SU-DHL-6 (cell line): ENCODE measurements at regions not wholly inside any gene's neighbourhood (a gene's known extent, or its start where the extent isn't known, plus 50 kb on each side); places are given as distances from the start of the nearest gene placed in this dataset.

ENCODE experiments used
- H2AFZ ChIP-seq: fragments of 200-600 bp; sonication (generic); 2 replicates; pipeline ENCODE4 v1.6.1; 2014; ENCODE audit warnings: low read depth, mild to moderate bottlenecking, moderate library complexity, mixed read lengths, antibody characterized with exemption, low read length; ENCODE audit not compliant: severe bottlenecking
- H3F3A ChIP-seq: fragments of 200-600 bp; shearing (Covaris generic); 2 replicates; pipeline ENCODE4 v1.6.0; 2016; ENCODE audit warnings: antibody characterized with exemption, mild to moderate bottlenecking; ENCODE audit not compliant: insufficient read depth
- H3K27ac ChIP-seq: fragments of 200-600 bp; sonication (generic); 2 replicates; pipeline ENCODE4 v1.5.1; 2016; ENCODE audit warnings: low read depth, mild to moderate bottlenecking, low read length, moderate library complexity, mixed read lengths
- H3K27me3 ChIP-seq: fragments of 200-600 bp; sonication (generic), shearing (Covaris generic); 2 replicates; pipeline ENCODE4 v1.6.0; 2014; ENCODE audit warnings: mild to moderate bottlenecking, low read length
- H3K36me3 ChIP-seq: fragments of 200-600 bp; sonication (generic); 2 replicates; pipeline ENCODE4 v1.6.1; 2014; ENCODE audit warnings: mild to moderate bottlenecking, low read length, mixed read lengths
- H3K4me2 ChIP-seq: fragments of 300-600, 200-600 bp; shearing (Covaris generic), sonication (generic); 2 replicates; pipeline ENCODE4 v1.6.0; 2014; ENCODE audit warnings: low read length, low read depth, mild to moderate bottlenecking; ENCODE audit not compliant: poor library complexity, severe bottlenecking
- H3K4me3 ChIP-seq: fragments of 200-600 bp; sonication (generic); 2 replicates; pipeline ENCODE4 v1.5.1; 2014; ENCODE audit warnings: antibody characterized with exemption, low read length, mild to moderate bottlenecking, mixed read lengths; ENCODE audit not compliant: insufficient read depth, poor library complexity, severe bottlenecking
- H3K79me2 ChIP-seq: fragments of 200-600 bp; sonication (generic); 2 replicates; pipeline ENCODE4 v1.6.1; 2014; ENCODE audit warnings: mild to moderate bottlenecking, low read length, moderate library complexity; ENCODE audit not compliant: insufficient read depth
- H3K9ac ChIP-seq: fragments of 200-600 bp; sonication (generic); 2 replicates; pipeline ENCODE4 v1.7.0; 2014; ENCODE audit warnings: mild to moderate bottlenecking, low read length
- H3K9me2 ChIP-seq: fragments of 200-600 bp; sonication (generic); replicated peaks from 2 replicates; pipeline ENCODE4 v1.6.1; 2014; ENCODE audit warnings: low read length; ENCODE audit not compliant: insufficient read depth
- H3K9me3 ChIP-seq: fragments of 200-600 bp; sonication (generic); 2 replicates; pipeline ENCODE4 v1.6.1; 2014; ENCODE audit warnings: low read length, mixed read lengths; ENCODE audit not compliant: insufficient read depth
- H4K20me1 ChIP-seq: fragments of 200-600 bp; sonication (generic); 2 replicates; pipeline ENCODE4 v1.6.1; 2014; ENCODE audit warnings: low read depth, mild to moderate bottlenecking, antibody characterized with exemption, low read length, moderate library complexity, mixed read lengths
- CTCF ChIP-seq: fragments of 200-600 bp; sonication (generic); IDR thresholded peaks from one replicate; pipeline ENCODE4 v1.5.1; 2017; ENCODE audit warnings: antibody characterized with exemption, mild to moderate bottlenecking, low read length, moderate library complexity; ENCODE audit not compliant: insufficient read depth, poor library complexity, severe bottlenecking
- EZH2phosphoT487 ChIP-seq: fragments of 200-600 bp; sonication (generic), shearing (Covaris generic); conservative IDR thresholded peaks from 2 replicates; pipeline ENCODE4 v1.6.1; 2018; ENCODE audit warnings: mild to moderate bottlenecking, antibody characterized with exemption, low read length, moderate library complexity, mixed read lengths

- Histone ChIP-seq H3K9ac (no peak overlapping the region), H3K4me3 (no peak overlapping the region), H3K79me2 (no peaks in the 10 kb centered on the region), H3K9me3 (no peaks in the 10 kb centered on the region), H3F3A (no peaks in the 10 kb centered on the region), H3K36me3 (no peaks in the 10 kb centered on the region), H3K27me3 (peaks cover 3% of the 10 kb centered on the region; the same call in 1 of the 2 replicates), H4K20me1 (no peaks in the 10 kb centered on the region), H3K27ac (no peak overlapping the region), H3K9me2 (no peaks in the 10 kb centered on the region), H2AFZ (no peak overlapping the region), H3K4me2 (no peak overlapping the region)
- TF ChIP-seq CTCF (no peak), EZH2phosphoT487 (no peak)
These were observed 485.6 kb downstream of the ZSWIM6 start for GRCh38 chr5:61817472-61818326.

- Histone ChIP-seq H3K27me3 (peaks cover 6% of the 10 kb centered on the region; the same call in 1 of the 2 replicates), H4K20me1 (no peaks in the 10 kb centered on the region), H3K9ac (no peak overlapping the region), H3K79me2 (no peaks in the 10 kb centered on the region), H3K4me2 (no peak overlapping the region), H3K9me2 (no peaks in the 10 kb centered on the region), H3F3A (no peaks in the 10 kb centered on the region), H3K27ac (no peak overlapping the region), H3K4me3 (no peak overlapping the region), H3K36me3 (no peaks in the 10 kb centered on the region), H3K9me3 (no peaks in the 10 kb centered on the region), H2AFZ (no peak overlapping the region)
- TF ChIP-seq CTCF: no peak
- no peak for TF ChIP-seq EZH2phosphoT487
These were observed 485.2 kb upstream of the KIF2A start for GRCh38 chr5:61820836-61821235.

DNA sequence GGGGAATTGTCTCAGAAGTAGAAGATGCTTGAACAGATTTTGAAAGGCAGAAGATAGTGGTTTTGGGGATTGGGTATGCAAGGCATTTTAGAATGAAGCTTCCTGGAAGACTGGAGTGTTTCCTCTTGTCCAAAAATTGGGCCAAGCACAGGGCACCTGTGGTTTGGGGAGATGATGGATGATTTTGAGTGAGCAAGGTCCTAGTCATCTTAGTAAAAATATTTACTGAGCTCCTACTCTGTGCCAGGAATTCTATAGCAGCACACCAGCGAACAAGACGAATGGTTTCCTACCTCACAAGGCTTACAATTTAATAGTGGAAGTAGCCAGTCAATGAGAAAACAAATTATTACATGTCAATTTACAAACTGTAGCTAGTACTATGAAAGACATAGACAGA is 484.4 kb upstream of the KIF2A start:
- H3K4me3 ChIP-seq: no peak overlapping the region
- no peak overlapping the region for H3K4me2 ChIP-seq
- no peak overlapping the region for H3K9ac ChIP-seq
- TF ChIP-seq EZH2phosphoT487: no peak
- no peaks in the 10 kb centered on the region for H3K79me2 ChIP-seq
- H2AFZ ChIP-seq: no peak overlapping the region
- no peaks in the 10 kb centered on the region for H4K20me1 ChIP-seq
- H3F3A ChIP-seq: no peaks in the 10 kb centered on the region
- no peaks in the 10 kb centered on the region for H3K36me3 ChIP-seq
- H3K9me2 ChIP-seq: no peaks in the 10 kb centered on the region
- no peaks in the 10 kb centered on the region for H3K9me3 ChIP-seq
- peaks cover 6% of the 10 kb centered on the region; the same call in 1 of the 2 replicates for H3K27me3 ChIP-seq
- no peak overlapping the region for H3K27ac ChIP-seq

DNA sequence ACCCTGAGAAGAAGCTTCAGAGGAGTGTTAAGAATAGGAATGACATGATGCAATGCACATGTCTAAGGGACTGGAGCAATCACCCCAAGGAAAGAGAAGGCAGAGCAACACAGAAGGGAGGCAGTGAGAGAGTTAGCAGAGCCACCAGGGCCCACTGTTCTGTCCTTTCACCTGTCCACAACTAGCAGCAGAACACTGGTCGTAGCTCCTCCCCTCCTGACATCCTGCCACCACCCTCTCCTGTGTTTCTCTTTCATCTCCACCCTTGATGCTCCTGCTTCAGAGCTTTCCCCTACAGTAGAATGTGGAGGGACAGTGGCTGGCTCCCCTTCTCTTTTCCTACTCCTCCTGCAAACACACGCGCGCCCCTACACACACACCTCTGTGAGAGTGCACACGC is 483.4 kb upstream of the KIF2A start:
- no peak overlapping the region for H3K4me2 ChIP-seq
- no peak for TF ChIP-seq EZH2phosphoT487
- H3K27ac ChIP-seq: no peak overlapping the region
- H3K4me3 ChIP-seq: no peak overlapping the region
- H3K79me2 ChIP-seq: no peaks in the 10 kb centered on the region
- no peaks in the 10 kb centered on the region for H3K9me2 ChIP-seq
- H3F3A ChIP-seq: no peaks in the 10 kb centered on the region
- H3K36me3 ChIP-seq: no peaks in the 10 kb centered on the region
- H3K9me3 ChIP-seq: no peaks in the 10 kb centered on the region
- H4K20me1 ChIP-seq: no peaks in the 10 kb centered on the region
- peaks cover 4% of the 10 kb centered on the region; the same call in 1 of the 2 replicates for H3K27me3 ChIP-seq
- no peak overlapping the region for H2AFZ ChIP-seq
- H3K9ac ChIP-seq: no peak overlapping the region
